22Rv1 (cell line): ENCODE measurements at regions not wholly inside any gene's neighbourhood (a gene's known extent, or its start where the extent isn't known, plus 50 kb on each side); places are given as distances from the start of the nearest gene placed in this dataset.

ENCODE experiments used
- ZFX ChIP-seq: fragments of 450-650 bp; IDR thresholded peaks from 2 replicates; pipeline ENCODE4 v1.6.1; 2017; ENCODE audit warnings: antibody characterized with exemption, borderline replicate concordance
- TF ChIP-seq, protein P1 (sequence below): fragments of 450-650 bp; IDR thresholded peaks from 2 replicates; pipeline ENCODE4 v1.5.1; 2017; ENCODE audit warnings: mild to moderate bottlenecking

DNA sequence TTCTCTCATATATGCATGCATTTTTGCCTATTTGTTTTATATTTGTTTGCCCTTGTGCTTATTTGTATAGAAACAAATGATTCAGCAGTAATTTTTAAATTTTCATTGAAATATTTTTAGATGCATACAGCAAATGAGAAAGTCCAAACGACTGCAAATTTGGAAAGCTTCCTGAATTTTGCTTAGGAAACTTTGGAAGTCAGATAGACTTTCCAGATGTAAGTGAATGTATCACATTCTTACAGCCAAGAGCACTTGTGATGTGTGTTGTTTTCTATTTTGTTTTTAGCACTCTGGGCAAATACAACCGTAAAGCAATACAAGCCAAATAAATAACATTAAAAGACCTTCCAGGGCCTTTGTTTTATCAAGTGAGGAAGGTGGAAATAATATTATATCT is 680.8 kb upstream of the CDH8 start:
- TF ChIP-seq, protein P1, sequence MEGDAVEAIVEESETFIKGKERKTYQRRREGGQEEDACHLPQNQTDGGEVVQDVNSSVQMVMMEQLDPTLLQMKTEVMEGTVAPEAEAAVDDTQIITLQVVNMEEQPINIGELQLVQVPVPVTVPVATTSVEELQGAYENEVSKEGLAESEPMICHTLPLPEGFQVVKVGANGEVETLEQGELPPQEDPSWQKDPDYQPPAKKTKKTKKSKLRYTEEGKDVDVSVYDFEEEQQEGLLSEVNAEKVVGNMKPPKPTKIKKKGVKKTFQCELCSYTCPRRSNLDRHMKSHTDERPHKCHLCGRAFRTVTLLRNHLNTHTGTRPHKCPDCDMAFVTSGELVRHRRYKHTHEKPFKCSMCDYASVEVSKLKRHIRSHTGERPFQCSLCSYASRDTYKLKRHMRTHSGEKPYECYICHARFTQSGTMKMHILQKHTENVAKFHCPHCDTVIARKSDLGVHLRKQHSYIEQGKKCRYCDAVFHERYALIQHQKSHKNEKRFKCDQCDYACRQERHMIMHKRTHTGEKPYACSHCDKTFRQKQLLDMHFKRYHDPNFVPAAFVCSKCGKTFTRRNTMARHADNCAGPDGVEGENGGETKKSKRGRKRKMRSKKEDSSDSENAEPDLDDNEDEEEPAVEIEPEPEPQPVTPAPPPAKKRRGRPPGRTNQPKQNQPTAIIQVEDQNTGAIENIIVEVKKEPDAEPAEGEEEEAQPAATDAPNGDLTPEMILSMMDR, result no peak
- TF ChIP-seq ZFX, result no peak
